ENCODE measurements at regions not wholly inside any gene's neighbourhood (a gene's known extent, or its start where the extent isn't known, plus 50 kb on each side); places are given as distances from the start of the nearest gene placed in this dataset.

- DNase-seq (ENCODE audit: low read depth): no peak
Observed at GRCh38 chr18:24894880-24895279, 434.4 kb downstream of the HRH4 start.

GRCh38 chr18:24897461-24897860 is 437.0 kb downstream of the HRH4 start:
- DNase-seq (ENCODE audit: low read depth): no peak

- DNase-seq (ENCODE audit: low read depth): no peak
Observed at GRCh38 chr18:24910221-24910620, 441.7 kb downstream of the ZNF521 start.

- DNase-seq (ENCODE audit: low read depth): no peak
Observed at GRCh38 chr18:24913507-24914170, 438.3 kb downstream of the ZNF521 start.

GRCh38 chr18:24914171-24914525 is 437.8 kb downstream of the ZNF521 start:
- no peak for DNase-seq (ENCODE audit: low read depth)

- no peak for DNase-seq (ENCODE audit: low read depth)
Observed at GRCh38 chr18:24914685-24915084, 437.3 kb downstream of the ZNF521 start.

GRCh38 chr18:24915547-24915946 is 436.4 kb downstream of the ZNF521 start:
- DNase-seq (ENCODE audit: low read depth): no peak

- DNase-seq (ENCODE audit: low read depth): no peak
Observed at GRCh38 chr18:24917767-24918166, 434.2 kb downstream of the ZNF521 start.

GRCh38 chr18:24918257-24918656 is 433.7 kb downstream of the ZNF521 start:
- DNase-seq (ENCODE audit: low read depth): no peak

- no peak for DNase-seq (ENCODE audit: low read depth)
Observed at GRCh38 chr18:24919181-24919797, 432.7 kb downstream of the ZNF521 start.

GRCh38 chr18:24922491-24922890 is 429.5 kb downstream of the ZNF521 start:
- no peak for DNase-seq (ENCODE audit: low read depth)

- no peak for DNase-seq (ENCODE audit: low read depth)
Observed at GRCh38 chr18:24923138-24923537, 428.8 kb downstream of the ZNF521 start.

GRCh38 chr18:24924066-24924716 is 427.8 kb downstream of the ZNF521 start:
- DNase-seq (ENCODE audit: low read depth): no peak

GRCh38 chr18:24926649-24927048 is 425.3 kb downstream of the ZNF521 start:
- DNase-seq (ENCODE audit: low read depth): no peak

- DNase-seq (ENCODE audit: low read depth): no peak
Observed at GRCh38 chr18:24928301-24928878, 423.6 kb downstream of the ZNF521 start.

GRCh38 chr18:24930478-24930877 is 421.5 kb downstream of the ZNF521 start:
- DNase-seq (ENCODE audit: low read depth): no peak

- DNase-seq (ENCODE audit: low read depth): no peak
Observed at GRCh38 chr18:24930971-24931370, 421.0 kb downstream of the ZNF521 start.

- no peak for DNase-seq (ENCODE audit: low read depth)
Observed at GRCh38 chr18:24933345-24933744, 418.6 kb downstream of the ZNF521 start.

- DNase-seq (ENCODE audit: low read depth): no peak
Observed at GRCh38 chr18:24934258-24934932, 417.6 kb downstream of the ZNF521 start.

GRCh38 chr18:24935008-24935407 is 417.0 kb downstream of the ZNF521 start:
- DNase-seq (ENCODE audit: low read depth): no peak

GRCh38 chr18:24935896-24936295 is 416.1 kb downstream of the ZNF521 start:
- DNase-seq (ENCODE audit: low read depth): no peak

GRCh38 chr18:24936691-24937090 is 415.3 kb downstream of the ZNF521 start:
- no peak for DNase-seq (ENCODE audit: low read depth)

Measured in fibroblast of the conjunctiva (primary cell).